ENCODE measurements at regions not wholly inside any gene's neighbourhood (a gene's known extent, or its start where the extent isn't known, plus 50 kb on each side); places are given as distances from the start of the nearest gene placed in this dataset.

DNA sequence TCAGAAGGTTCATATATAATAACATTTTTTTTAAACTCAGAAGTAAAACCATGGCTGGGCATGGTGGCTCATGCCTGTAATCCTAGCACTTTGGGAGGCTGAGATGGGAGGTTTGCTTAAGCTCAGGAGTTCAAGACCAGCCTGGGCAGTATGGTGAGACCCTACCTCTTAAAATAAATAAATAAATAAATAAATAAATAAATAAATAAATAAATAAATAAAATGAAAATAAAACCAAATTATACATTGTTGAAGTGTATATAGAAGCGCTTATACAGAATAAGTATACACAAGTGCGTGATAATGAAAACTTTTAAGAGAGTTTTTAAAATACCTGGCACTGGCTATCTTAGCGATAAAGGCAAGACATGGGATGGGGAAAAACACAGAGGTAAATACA lies 71.6 kb downstream of the OR2B2 start:
- TF ChIP-seq, protein P1, sequence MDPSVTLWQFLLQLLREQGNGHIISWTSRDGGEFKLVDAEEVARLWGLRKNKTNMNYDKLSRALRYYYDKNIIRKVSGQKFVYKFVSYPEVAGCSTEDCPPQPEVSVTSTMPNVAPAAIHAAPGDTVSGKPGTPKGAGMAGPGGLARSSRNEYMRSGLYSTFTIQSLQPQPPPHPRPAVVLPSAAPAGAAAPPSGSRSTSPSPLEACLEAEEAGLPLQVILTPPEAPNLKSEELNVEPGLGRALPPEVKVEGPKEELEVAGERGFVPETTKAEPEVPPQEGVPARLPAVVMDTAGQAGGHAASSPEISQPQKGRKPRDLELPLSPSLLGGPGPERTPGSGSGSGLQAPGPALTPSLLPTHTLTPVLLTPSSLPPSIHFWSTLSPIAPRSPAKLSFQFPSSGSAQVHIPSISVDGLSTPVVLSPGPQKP (IDR thresholded peaks at IDR 0.05; ENCODE audit: borderline replicate concordance, low read depth, low read length), result no peak
- TF ChIP-seq POLR2A (IDR thresholded peaks at IDR 0.05; ENCODE audit: low read depth, low read length), result no peak
- TF ChIP-seq SMC3 (IDR thresholded peaks at IDR 0.05; ENCODE audit: low read depth, low read length), result no peak
- TF ChIP-seq CTCF (conservative IDR thresholded peaks at IDR 0.05; ENCODE audit: low read depth, low read length), result no peak
- no peak for TF ChIP-seq RCOR1 (IDR thresholded peaks at IDR 0.05; ENCODE audit: insufficient replicate concordance, low read length)
- TF ChIP-seq USF2 (IDR thresholded peaks at IDR 0.05; ENCODE audit: low read depth, low read length), result no peak
- no peak for TF ChIP-seq RAD21 (IDR thresholded peaks at IDR 0.05; ENCODE audit: low read length)
- no peak for TF ChIP-seq CEBPB (IDR thresholded peaks at IDR 0.05; ENCODE audit: low read depth, low read length)
- TF ChIP-seq RFX5 (IDR thresholded peaks at IDR 0.05; ENCODE audit: low read depth, low read length), result no peak

Data from IMR-90 (cell line).